ENCODE measurements at regions not wholly inside any gene's neighbourhood (a gene's known extent, or its start where the extent isn't known, plus 50 kb on each side); places are given as distances from the start of the nearest gene placed in this dataset.

- TF ChIP-seq CTCF (IDR thresholded peaks at IDR 0.05) = no peak
- peak in 1 of 3 donors; percentile 18 for TF ChIP-seq POLR2AphosphoS5 (IDR thresholded peaks at IDR 0.05)
- Histone ChIP-seq H3K9me3 (no peaks in the 10 kb centered on the region), H3K36me3 (no peaks in the 10 kb centered on the region), H3K4me1 (peaks cover 14% of the 10 kb centered on the region), H3K27me3 (no peaks in the 10 kb centered on the region), H3K4me3 (no peak overlapping the region), H3K27ac (peak overlapping the region; percentile 26)
- 63% methylated on average over 2 of the region's 2 CpGs for WGBS
- no peak for DNase-seq (ENCODE audit: low spot score in 2 of 2)
Measured at GRCh38 chr9:85155352-85155751, 485.8 kb downstream of the NTRK2 start.

- H3K36me3 ChIP-seq = no peaks in the 10 kb centered on the region
- no peaks in the 10 kb centered on the region for H3K9me3 ChIP-seq
- TF ChIP-seq CTCF (IDR thresholded peaks at IDR 0.05) (no peak), POLR2AphosphoS5 (IDR thresholded peaks at IDR 0.05) (no peak), POLR2A (IDR thresholded peaks at IDR 0.05) (no peak), EP300 (IDR thresholded peaks at IDR 0.05) (no peak)
- DNase-seq (ENCODE audit: low spot score in 2 of 2) = no peak
- H3K4me3 ChIP-seq = no peak overlapping the region
- no peaks in the 10 kb centered on the region for H3K27me3 ChIP-seq
- H3K4me1 ChIP-seq = no peaks in the 10 kb centered on the region
- no peak overlapping the region for H3K27ac ChIP-seq
- WGBS = 84% methylated on average over 5 of the region's 5 CpGs
Measured at GRCh38 chr9:85151741-85152140, 482.2 kb downstream of the NTRK2 start.

- H3K4me3 ChIP-seq = no peak overlapping the region
- 88% methylated on average over 3 of the region's 3 CpGs for WGBS
Measured at GRCh38 chr9:85151162-85151561, 481.6 kb downstream of the NTRK2 start.

GRCh38 chr9:85147046-85147640 lies 477.6 kb downstream of the NTRK2 start:
- H3K27me3 ChIP-seq = no peaks in the 10 kb centered on the region
- DNase-seq (ENCODE audit: low spot score in 2 of 2) = no peak
- peaks cover 16% of the 10 kb centered on the region for H3K4me1 ChIP-seq
- no peaks in the 10 kb centered on the region for H3K36me3 ChIP-seq
- H3K27ac ChIP-seq = no peak overlapping the region
- no peak overlapping the region for H3K4me3 ChIP-seq
- H3K9me3 ChIP-seq = no peaks in the 10 kb centered on the region
- no peak for TF ChIP-seq POLR2AphosphoS5 (IDR thresholded peaks at IDR 0.05)
- TF ChIP-seq EP300 (IDR thresholded peaks at IDR 0.05) = no peak
- TF ChIP-seq POLR2A (IDR thresholded peaks at IDR 0.05) = no peak
- no peak for TF ChIP-seq CTCF (IDR thresholded peaks at IDR 0.05)
- WGBS = 74% methylated on average over 4 of the region's 4 CpGs

More at GRCh38 chr9:85151162-85151561, 481.6 kb downstream of the NTRK2 start:
- H3K36me3 ChIP-seq = no peaks in the 10 kb centered on the region
- H3K9me3 ChIP-seq = no peaks in the 10 kb centered on the region
- no peak overlapping the region for H3K27ac ChIP-seq
- H3K27me3 ChIP-seq = no peaks in the 10 kb centered on the region
- DNase-seq (ENCODE audit: low spot score in 2 of 2) = no peak
- no peaks in the 10 kb centered on the region for H3K4me1 ChIP-seq
- TF ChIP-seq CTCF (IDR thresholded peaks at IDR 0.05) (no peak), POLR2A (IDR thresholded peaks at IDR 0.05) (no peak), EP300 (IDR thresholded peaks at IDR 0.05) (no peak), POLR2AphosphoS5 (IDR thresholded peaks at IDR 0.05) (no peak)

- Histone ChIP-seq H3K36me3 (no peaks in the 10 kb centered on the region), H3K4me3 (no peak overlapping the region), H3K9me3 (no peaks in the 10 kb centered on the region), H3K27me3 (no peaks in the 10 kb centered on the region), H3K4me1 (peaks cover 18% of the 10 kb centered on the region), H3K27ac (no peak overlapping the region)
- 69% methylated on average over 1 of the region's 1 CpG for WGBS
- no peak for DNase-seq (ENCODE audit: low spot score in 2 of 2)
- TF ChIP-seq CTCF (IDR thresholded peaks at IDR 0.05) (peak in 1 of 2 donors; percentile 47), EP300 (IDR thresholded peaks at IDR 0.05) (no peak)
Measured at GRCh38 chr9:85142968-85143367, 473.4 kb downstream of the NTRK2 start.
